ENCODE measurements at regions not wholly inside any gene's neighbourhood (a gene's known extent, or its start where the extent isn't known, plus 50 kb on each side); places are given as distances from the start of the nearest gene placed in this dataset.

GRCh38 chr13:39981056-39981455, 325.6 kb downstream of the COG6 start:
- DNase-seq = no peak

DNA sequence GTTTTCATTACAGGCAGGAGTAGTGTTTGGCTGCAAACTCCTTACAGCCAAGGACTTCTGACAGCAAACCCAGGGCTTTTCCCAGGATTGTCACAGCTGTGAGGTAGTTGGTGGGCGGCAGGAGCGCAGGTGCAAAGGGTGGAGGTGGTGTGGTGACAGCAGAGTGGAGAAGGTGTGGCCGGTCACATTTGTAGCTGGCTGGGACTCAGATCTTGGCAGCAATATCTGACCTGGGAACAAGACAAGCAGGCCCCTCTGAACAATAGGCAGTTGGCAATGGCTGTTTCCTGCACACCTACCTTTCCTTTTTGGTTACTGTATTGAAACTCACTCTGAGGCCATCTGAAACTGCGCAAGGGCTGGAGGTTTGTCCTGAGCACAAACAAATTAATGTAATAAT, 327.3 kb downstream of the COG6 start:
- no peak for DNase-seq

- no peak for DNase-seq
These were observed 329.6 kb downstream of the COG6 start for GRCh38 chr13:39985071-39985470.

DNA sequence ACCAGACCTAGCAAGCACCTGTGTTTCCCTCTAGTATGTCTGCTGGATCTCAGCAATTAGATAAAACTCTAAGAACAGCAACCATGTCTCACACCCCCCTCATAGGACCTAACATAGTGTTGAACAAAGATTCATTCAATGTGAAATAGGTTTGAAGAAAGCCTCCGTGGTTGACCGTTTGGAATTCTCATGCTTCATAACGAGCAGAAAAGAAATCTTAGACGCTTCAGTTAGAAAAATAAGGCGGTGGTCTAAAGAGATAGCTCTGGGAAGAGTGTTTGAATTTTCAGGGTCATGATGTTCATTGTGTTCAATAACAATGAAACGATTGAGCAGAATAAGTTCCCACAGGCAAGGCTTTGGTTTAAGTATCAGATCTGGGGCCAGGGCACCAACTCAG, 332.9 kb downstream of the COG6 start:
- no peak for DNase-seq

- DNase-seq = no peak
These were observed 342.7 kb downstream of the COG6 start for GRCh38 chr13:39998166-39998565.

GRCh38 chr13:40002016-40002415, 346.6 kb downstream of the COG6 start:
- no peak for DNase-seq

- DNase-seq = no peak
These were observed 358.1 kb downstream of the COG6 start for GRCh38 chr13:40013554-40013953.

DNA sequence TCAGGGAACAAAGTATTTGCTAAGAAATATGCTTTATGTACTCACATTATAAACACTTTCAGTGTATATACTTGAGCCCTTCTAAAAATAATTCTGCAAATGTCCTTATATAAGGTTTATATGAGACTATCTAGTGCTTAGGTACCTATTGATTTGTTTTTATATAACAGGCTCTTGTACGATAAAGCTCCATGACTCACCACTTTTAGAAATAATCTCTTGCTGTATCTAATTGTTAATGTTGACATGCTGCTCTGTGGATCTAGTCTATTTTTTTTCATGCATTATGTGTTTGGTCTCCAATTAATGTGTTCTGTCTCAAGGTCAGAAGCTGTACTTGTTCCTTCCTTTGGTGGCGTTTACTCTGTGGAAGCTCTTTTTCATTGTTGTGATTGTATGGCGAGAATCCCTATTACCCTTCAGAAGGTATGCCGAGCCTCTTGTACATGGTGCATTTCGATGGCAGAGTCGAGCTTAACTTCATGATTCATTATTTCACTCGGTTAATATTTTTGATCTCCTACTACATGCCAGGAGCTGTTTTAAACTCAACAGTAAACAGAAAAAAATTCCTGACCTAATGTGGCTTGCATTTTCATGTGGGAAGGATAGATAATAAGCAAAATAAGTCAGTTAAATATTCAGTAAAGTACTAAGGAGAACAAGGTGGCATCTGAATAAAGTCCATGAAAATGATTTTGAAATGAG, 361.6 kb downstream of the COG6 start:
- DNase-seq = no peak

DNA sequence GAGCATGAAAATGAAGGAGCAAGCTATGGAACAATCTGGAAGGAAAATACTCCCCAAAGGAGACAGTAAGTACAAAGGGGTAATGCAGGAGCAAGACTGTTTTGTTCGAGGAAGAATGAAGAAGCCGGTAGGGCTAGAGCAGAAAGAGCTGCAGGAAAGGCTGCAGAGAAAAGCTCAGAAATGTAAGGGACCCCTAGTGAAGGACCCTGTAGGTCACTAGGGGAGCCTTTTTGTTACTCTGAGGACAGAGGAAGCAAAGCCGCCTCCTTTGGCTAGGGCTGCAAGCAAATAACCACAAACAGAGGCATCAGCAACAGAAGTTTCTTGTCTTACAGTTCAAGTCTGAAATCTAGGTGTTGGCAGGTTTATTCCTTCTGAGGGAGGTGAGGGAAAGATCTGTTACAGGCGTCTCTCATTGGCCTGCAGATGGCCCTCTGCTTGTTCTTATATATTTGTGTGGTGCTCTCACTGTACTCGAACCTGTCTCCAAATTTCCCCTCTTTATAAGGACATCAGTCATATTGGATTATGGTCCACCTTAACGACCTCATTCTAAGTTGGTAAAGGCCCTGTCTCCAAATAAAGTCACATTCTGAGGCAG, 362.3 kb downstream of the COG6 start:
- DNase-seq = no peak

GRCh38 chr13:40023595-40024203, 368.2 kb downstream of the COG6 start:
- DNase-seq = no peak

DNA sequence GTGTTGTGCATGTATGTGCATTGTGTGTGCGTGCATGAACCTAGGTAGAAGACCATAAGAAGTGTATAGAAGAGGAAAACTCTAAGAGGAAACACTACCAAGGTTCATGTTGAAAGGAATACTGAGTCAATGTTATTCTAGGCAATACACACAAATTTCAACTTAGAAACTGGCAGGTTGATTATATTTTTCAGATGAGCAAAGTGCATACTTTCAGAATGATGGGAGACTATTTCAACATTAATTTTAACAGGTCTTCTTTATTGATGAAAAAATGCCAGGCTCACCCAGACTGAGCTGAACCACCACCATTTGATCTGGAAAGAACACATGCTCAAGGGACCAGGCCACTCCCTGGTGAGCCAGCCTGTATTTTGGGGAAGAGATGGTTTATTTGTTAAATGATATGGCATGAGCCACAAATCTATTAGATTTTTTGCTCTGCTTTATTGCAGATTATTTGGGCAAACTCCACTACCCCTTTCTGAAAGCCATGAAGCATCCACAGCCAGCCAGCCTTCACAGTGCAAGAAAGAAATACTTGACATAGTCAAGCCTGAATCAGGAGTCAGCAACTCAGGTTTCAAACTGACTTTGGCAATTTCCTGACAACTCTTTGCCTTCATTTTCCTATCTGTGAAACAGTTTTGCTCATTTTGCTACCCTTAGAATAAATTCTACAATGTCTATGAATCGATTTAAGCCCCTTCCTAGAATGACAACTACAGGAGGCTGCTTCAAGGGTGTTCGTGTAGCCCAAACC, 368.9 kb downstream of the COG6 start:
- no peak for DNase-seq

DNA sequence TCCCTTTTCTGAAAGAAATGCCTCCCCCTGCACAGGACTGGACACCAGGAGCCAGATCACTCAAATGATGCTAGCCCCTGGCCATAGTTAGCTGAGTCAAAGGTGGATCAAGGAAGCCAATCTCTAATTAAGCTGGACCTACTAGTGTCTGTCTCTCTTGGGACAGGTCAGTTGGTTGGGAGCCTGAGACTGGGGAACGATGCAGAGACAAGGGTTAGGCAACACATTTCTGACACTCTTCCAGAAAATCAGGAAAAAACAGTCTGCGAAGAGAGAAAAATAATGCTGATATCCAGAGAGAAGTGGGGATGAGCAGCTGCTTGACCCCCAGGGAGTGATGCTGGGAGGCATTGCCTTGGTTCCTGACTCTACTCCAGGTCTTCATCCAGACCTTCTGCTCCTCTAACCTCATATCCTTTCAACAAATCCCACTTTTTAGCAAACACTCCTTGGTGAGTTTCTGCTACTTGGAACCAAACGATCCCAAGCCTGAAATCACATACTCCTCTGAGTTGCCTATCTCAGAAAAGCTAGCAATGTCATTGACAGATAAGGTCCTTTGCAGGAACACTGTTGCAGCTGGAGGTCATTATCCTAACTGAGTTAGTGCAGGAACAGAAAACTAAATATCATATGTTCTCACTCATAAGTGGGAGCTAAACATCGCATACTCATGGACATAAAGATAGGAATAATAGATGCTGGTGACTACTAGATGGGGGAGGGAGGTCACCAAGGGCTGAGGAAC, 369.7 kb downstream of the COG6 start:
- no peak for DNase-seq

DNA sequence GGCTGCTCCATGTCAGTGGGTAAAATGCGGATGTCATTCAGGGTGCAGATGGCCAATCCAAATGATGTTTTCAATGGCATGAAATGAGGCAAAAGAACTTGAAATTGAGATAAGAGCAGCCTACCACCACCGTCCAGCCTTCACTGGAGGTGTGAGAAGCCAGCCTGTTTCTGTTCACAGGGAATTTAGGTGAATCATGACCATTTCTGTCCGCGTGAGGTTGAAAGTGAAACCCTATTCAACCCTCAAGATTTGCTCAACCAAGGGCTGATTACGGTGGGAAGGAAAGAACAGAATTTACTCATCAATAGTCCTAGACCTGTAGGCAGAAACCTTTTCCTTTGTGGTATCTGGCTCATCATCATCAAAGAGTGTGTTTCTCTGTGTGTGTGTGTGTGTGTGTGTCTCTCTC, 370.7 kb downstream of the COG6 start:
- DNase-seq = peak; percentile 49

GRCh38 chr13:40026741-40027140, 371.3 kb downstream of the COG6 start:
- DNase-seq = peak; percentile 53

DNA sequence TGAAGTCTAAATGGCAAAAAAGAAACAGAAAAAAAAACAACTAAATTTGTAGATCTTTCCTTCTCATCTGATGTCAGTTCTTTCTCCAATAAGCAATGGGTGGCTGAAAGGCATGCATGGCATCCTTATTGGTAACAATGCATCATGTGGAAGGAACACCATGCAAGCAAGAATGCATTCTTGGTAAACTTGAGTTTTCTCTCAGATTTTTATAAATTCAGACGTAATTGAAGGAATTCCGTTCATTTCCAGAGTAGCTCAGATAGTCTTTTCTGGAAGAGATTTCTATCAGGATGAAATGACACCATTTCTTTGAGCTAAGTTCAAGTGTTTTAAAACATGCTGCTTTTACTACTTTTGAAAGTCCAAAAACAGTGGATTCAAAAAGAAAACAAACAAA, 373.0 kb downstream of the COG6 start:
- no peak for DNase-seq

DNA sequence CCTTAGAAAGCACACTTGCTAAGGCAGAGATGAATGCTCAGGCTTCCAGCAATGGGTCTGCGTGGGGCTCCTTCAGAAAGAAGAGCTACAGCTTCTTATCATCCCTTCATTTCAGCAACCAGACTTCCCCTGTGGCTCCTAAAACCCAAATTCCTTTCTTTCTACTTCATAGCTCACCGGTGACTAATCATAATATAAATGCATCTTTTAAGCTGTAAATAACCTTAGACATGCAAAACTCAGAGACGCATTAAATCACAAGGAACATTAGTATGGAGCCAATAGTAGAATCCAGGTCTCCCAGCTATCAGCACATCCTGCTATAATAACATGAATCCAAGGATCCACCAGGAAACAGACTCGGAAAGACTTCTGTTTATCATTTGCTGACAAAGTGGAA, 375.6 kb downstream of the COG6 start:
- no peak for DNase-seq

DNA sequence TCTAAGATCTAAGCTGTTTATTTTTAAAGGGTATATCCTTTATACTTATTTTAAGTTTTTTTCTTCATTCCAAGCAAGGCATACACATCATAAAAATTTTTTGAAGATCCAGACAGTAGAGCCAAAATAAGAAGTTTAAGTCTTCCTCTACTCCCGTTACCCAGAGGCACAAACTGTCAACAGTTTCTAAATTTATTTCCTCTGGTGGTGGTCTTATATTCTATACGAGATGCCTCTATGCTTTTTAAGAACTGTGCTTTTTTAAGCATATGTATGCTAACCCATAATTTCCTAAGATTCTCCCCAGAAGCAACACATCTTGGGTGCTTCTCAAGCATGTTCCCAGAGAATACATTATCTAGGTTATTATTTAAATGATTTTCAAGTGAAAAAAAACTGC, 383.6 kb downstream of the COG6 start:
- no peak for DNase-seq

DNA sequence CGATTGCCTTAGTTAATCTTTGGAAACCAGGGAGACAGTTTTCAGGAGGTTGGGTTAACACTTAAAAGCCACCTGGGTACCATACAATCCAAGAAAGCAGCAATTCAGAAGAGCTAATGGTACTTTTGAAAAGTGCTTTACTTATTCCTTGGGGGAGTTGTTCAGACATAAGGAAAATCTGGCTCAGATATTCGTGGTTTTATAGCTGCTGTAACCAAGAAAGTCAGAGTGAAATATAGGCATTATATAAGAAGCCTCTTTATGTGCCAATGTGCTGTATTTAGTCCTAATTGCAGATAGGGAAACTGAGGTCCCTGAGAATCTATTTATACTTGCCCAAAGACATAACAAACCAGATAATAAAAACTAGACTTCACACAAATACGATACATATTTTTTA, 387.5 kb downstream of the COG6 start:
- DNase-seq = no peak

- DNase-seq = no peak
These were observed 388.3 kb downstream of the COG6 start for GRCh38 chr13:40043764-40044163.

DNA sequence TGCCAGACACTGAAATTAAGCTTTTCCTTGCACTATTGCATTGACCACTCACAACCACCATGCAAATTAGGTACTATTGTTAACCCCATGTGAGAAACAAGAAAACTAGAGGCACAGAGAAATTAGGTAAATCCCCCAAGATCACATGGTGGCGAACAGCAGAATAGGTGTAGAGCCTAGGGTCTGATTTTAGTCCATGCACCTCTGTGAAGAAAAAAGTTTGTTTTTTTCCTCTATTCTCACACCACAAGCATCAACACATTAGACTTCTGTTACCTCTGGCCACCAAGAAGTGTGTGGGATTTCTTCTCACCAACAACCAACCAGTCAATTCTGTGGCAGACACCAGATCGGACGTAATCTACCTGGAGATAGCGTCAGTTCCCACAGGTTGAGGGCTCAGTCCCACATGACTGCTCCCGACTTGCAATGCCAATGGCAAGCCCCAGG, 391.9 kb downstream of the COG6 start:
- DNase-seq = no peak

DNA sequence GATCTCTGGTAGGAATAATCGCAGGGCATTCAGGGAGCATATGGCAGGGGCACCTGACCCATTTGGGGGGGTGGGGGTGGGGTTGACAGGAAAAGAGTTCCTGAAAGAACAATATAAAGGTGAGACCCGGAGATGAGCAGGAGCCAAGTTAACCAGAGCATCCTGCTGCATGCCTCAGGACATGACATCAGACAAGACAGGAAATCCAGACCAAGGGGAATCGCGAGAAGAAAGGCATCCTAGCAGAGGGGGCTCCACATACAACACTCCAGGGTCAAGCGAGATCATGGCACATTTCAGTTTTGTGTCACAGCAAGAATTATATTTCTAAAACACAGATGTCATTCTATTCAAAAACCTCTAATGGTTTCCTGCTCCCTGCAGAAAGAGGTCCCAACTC, 393.1 kb downstream of the COG6 start:
- DNase-seq = no peak

DNA sequence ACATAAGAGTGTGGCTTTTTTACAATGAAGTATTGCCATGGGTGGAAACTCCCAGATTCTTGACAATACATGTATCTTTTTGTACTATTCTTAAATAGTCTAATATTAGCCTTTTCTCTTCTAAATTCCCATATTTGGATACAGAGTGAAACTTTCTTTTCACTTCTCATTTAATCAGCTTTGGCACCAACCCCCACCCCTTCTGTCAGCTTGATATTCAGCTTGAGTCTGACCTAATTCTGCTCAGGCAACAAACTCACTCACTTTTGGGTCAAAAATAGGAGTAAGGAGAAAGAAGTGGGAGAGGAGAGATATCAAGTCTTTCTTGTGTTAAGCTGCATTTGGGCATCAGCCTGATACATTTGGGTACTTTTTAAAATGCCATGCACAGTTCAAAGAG, 397.5 kb downstream of the COG6 start:
- no peak for DNase-seq

DNA sequence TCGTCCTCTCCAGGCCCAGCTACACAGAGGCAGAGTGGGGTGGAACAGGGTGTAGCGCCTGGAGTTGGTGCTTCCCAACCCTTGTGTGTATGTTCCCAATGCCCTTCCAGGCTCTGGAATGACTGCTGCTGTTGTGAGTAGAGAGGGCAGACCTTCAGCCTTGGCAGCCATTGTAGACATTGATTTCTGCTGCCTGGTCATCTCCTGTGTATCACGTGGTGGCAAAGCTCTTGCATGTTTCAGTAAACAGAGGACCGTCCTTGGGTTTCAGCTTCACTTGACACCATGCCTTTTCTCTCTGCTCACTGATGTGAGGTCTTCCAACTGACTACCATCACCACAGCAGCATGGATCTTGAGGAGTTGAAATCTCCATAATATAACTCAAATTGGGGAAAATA, 397.9 kb downstream of the COG6 start:
- no peak for DNase-seq

All from activated naive CD4-positive, alpha-beta T cell treated with anti-CD3 and anti-CD28 coated beads, Interleukin-2, amount 50 U/mL, for 16 hours (primary cell).